GM18505 (cell line): ENCODE measurements at regions not wholly inside any gene's neighbourhood (a gene's known extent, or its start where the extent isn't known, plus 50 kb on each side); places are given as distances from the start of the nearest gene placed in this dataset.
"Not testable (repeated sequence)": the region's sequence is repeated elsewhere in the genome, so short reads cannot be mapped to it uniquely, and the experiment has no call there.

Source experiments
- ATAC-seq: cut with Tn5 transposase; IDR thresholded peaks from one replicate; pipeline ENCODE4 v1.9.1; 2021; ENCODE audit not compliant: unreplicated experiment
- POLR2A ChIP-seq: IDR thresholded peaks from 4 replicates; pipeline ENCODE4 v1.6.1; 2011; ENCODE audit warnings: borderline replicate concordance; ENCODE audit not compliant: insufficient read depth, insufficient read length; ENCODE audit errors: extremely low read depth

DNA sequence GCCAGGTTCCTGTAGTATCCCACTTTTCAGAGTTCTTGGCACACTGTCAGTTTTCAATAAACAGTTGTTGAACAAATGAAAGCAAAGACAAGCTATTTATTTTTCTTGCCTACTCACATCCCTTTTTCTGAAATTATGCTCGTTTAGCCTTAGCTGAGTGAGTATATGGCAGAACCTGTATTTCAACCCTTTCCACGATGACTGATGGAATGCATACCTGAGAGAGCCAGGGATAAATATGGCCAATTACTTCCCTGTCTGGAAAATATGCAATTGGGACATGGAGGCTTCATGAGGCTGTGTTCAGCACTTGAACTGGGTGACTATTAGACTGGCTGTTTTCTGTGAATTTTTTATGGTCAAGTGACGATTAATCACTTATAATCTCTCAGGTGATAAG, 144.5 kb upstream of the POT1 start:
- no peak for TF ChIP-seq POLR2A
- no peak for ATAC-seq

- no peak for TF ChIP-seq POLR2A
- no peak for ATAC-seq
Observed at GRCh38 chr7:125065546-125065945, 135.9 kb upstream of the POT1 start.

GRCh38 chr7:125065001-125065400, 135.4 kb upstream of the POT1 start:
- ATAC-seq = no peak
- TF ChIP-seq POLR2A = no peak

DNA sequence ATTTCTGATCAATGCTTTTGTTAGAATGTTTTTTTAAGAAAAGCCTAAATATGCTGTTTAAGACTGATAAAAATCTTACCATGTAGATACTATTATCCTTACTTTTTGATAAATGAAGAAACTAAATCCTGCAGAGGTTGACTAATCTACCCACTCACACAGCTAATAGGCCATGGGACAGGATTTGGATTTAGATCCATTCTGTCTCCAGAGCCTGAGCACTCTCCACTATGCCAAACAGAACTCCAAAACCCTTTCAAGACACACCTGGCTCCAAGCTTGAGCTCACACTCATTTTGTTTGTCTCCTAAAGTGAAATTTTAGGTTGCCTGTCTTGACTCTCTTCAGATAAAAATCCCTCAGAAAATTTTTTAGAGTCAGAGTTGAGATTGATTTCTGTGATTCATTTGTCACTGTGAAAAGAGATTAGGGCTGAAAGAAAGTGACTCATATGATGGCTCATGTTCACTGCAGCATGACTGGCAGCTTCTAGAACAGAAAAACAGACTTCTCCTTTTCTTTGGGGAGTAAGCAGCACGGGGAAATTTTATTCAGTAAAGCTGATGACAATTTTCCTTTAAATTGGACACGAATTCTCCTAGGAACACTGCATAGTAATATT, 132.3 kb upstream of the POT1 start:
- peak; percentile 91 for ATAC-seq
- TF ChIP-seq POLR2A = no peak

DNA sequence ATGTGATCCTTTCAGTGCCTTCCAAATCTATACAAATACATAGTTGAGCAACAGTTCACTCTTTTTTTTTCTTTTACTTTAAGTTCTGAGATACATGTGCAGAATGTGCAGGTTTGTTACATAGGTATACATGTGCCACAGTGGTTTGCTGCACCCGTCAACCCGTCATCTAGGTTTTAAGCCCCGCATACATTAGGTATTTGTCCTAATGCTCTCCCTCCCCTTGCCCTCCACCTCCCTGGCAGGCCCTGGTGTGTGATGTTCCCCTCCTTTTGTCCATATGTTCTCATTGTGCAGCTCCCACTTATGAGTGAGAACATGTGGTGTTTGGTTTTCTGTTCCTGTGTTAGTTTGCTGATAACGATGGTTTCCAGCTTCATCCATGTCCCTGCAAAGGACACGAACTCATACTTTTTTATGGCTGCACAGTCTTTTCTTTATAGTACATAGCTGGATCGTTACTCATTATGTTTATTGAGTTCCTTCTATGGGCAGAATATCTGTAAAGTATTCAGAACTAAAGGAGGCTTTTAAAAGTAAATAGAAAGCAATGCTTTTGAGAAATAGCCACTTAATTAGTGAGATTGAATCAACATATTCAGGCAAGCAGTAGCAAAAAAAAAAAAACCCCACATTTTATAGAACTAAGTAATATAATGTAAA, 131.6 kb upstream of the POT1 start:
- ATAC-seq = not testable (repeated sequence)

DNA sequence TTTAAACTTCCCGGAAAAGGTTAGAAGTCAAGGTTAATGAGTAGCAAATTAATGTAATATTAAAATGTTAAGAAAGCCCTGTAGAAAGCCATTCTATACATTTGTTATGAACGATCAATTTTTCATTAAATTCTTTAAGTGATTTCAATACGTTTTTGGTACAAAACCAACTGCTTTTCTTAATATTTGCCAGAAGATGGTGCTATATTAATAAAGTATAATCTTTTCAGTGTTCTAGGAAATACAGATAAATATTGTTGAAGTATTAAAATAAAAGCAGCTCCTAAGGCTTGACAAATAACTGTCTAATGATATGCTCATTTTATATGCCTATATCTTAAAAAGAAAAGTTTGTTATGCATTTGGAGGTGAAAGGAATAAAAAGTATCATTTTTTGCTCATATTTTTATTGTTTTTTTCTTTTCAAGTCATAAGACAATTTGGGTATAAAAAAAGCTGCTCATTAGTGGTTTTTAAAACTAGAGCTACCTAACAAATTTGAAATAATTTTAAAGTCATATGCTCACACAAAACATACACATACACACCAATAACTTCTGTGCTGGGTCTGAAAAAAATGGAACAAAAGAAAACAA, 130.3 kb upstream of the POT1 start:
- no peak for ATAC-seq
- TF ChIP-seq POLR2A = no peak

- ATAC-seq = no peak
- no peak for TF ChIP-seq POLR2A
Observed at GRCh38 chr7:125057963-125058362, 128.3 kb upstream of the POT1 start.

DNA sequence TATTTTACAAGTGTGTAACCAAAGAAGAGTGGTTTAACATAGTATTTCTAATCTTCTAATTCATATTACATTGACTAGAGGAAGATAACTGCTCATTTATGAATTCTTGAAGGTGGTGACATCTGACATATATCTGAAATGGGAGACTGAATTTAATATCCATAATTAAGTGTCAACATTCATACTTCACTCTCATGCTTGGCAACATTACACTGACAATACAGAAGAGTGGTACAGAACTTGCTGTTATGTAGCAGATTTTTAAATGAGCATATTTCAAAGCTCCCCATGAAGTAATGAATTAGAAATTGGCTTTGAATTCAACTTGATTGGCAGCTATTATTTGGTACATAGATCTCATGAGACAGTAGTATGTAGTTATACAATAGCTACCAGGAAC, 125.8 kb upstream of the POT1 start:
- no peak for TF ChIP-seq POLR2A
- ATAC-seq = no peak

GRCh38 chr7:125046767-125047166, 117.1 kb upstream of the POT1 start:
- TF ChIP-seq POLR2A = no peak
- ATAC-seq = no peak

GRCh38 chr7:125033506-125033905, 103.9 kb upstream of the POT1 start:
- TF ChIP-seq POLR2A = no peak
- no peak for ATAC-seq

DNA sequence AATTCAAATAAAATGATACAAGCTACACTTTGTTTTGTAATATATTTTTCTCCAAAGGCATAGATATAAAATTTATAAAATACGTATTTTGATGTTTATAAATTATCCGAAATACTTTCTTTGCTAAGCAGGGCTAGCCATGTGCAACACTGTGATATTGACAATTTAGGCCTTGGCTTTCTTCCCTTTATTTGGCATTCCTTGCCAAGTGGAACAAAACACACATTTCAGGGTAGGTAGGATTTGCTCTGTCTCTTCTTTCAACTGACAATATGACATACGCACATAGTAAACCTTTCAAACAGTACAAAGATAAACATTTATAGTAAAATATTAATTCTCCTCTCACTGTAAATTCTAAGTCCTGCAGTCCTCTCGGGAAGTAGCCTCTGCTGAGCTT, 103.3 kb upstream of the POT1 start:
- TF ChIP-seq POLR2A = no peak
- no peak for ATAC-seq

DNA sequence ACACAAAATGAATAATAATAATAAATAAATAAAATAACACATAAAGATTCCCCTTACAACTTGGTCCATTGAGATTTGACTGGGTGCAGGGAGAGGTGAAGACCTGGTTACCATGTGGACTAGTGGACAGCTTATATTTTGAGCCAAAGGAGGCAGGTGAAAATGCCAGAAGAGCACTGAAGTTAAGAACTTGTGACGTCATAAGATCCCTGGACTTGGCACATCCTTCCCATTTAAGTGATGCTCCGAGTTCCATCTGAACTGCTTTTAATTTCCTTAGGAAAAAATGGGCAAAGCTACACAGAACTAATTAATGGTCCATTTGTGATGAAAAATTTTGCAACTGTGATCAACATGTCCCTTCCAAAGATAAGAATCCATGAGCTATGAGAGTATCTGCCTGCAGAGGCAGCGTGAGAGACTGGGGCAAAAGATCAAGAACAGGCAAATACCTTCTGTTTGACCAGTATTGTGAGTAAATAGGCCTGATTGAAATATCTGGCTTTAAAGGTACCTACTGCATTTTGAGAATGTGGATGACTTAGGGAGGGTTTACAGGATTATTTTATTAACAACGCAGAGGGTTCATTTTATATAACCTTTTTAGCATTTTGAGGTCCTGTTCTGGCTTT, 101.2 kb upstream of the POT1 start:
- no peak for TF ChIP-seq POLR2A
- no peak for ATAC-seq

DNA sequence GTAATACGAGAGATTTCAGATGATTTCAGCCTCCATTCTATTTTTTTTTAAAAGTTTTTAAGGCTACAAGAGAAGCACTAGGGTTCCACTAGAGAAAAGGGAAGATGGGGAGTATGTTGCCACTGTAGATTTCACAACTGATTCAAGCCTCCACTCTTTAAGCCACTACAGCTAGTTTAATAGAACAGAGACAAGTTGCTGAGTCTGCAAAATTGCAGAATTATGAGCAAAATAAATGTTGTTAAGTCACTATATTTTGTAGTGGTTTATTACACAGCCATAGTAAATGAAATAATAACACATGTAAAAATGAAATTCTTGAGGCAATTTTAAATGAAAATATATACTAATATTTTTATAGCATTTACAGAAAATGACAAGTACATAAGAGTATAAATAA, 96.0 kb upstream of the POT1 start:
- no peak for ATAC-seq
- no peak for TF ChIP-seq POLR2A

DNA sequence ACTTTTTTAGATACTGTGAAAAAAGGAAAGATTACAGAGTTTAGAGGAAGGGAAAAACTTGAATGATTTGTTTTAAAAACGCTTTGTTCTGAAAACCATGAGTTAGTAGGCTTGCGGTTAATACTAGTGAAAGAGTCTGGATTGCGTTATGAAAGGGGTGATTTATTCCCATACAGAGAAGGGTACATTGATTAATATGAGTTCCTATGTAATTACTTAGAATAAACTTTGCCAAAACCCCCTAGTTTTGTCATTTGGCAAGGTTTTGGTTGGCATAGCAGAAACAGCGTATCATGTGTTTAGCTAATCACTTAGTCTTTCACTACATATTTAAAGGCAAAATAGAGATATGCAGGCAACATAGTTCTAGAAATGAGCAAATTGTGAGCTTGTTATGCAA, 91.2 kb upstream of the POT1 start:
- no peak for ATAC-seq
- no peak for TF ChIP-seq POLR2A
